ENCODE measurements at regions not wholly inside any gene's neighbourhood (a gene's known extent, or its start where the extent isn't known, plus 50 kb on each side); places are given as distances from the start of the nearest gene placed in this dataset.

DNA sequence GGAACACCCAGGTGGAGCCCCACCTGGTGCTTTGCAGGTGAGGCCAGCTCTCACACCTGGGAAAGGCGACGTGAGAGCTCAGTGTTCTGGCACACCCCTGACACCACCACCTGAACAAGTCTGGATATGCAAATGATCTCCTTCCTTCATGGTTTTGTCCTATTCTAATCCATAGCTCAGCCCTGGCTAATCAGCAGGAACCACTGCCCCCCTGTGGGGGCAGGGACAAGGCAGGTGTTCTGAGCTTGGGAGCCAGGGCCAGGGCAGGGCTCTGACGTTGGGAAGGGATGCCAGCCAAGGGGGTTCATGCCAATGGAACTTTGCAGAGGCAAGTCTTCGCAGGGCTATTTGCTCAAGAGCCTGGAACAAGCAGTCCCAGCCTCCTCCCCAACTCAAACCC, 144.2 kb downstream of the TRIM29 start:
- TF ChIP-seq KAT8 (CRISPR knock-in tag; IDR thresholded peaks at IDR 0.05) (no peak), ZNF563 (CRISPR knock-in tag; IDR thresholded peaks at IDR 0.05) (no peak), NR2C2 (CRISPR knock-in tag; IDR thresholded peaks at IDR 0.05; ENCODE audit: borderline replicate concordance) (no peak), HDAC2 (CRISPR knock-in tag; IDR thresholded peaks at IDR 0.05) (no peak), TARDBP (CRISPR knock-in tag; IDR thresholded peaks at IDR 0.05) (no peak)

Data from HepG2 (cell line).